ENCODE measurements at regions not wholly inside any gene's neighbourhood (a gene's known extent, or its start where the extent isn't known, plus 50 kb on each side); places are given as distances from the start of the nearest gene placed in this dataset.

- TF ChIP-seq, protein P1, sequence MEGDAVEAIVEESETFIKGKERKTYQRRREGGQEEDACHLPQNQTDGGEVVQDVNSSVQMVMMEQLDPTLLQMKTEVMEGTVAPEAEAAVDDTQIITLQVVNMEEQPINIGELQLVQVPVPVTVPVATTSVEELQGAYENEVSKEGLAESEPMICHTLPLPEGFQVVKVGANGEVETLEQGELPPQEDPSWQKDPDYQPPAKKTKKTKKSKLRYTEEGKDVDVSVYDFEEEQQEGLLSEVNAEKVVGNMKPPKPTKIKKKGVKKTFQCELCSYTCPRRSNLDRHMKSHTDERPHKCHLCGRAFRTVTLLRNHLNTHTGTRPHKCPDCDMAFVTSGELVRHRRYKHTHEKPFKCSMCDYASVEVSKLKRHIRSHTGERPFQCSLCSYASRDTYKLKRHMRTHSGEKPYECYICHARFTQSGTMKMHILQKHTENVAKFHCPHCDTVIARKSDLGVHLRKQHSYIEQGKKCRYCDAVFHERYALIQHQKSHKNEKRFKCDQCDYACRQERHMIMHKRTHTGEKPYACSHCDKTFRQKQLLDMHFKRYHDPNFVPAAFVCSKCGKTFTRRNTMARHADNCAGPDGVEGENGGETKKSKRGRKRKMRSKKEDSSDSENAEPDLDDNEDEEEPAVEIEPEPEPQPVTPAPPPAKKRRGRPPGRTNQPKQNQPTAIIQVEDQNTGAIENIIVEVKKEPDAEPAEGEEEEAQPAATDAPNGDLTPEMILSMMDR (IDR thresholded peaks at IDR 0.05): no peak
These were observed 123.2 kb upstream of the LINC00305 start for GRCh38 chr18:64271975-64272659.

- TF ChIP-seq, protein P1 (IDR thresholded peaks at IDR 0.05): no peak
These were observed 122.4 kb upstream of the LINC00305 start for GRCh38 chr18:64271246-64271645.

DNA sequence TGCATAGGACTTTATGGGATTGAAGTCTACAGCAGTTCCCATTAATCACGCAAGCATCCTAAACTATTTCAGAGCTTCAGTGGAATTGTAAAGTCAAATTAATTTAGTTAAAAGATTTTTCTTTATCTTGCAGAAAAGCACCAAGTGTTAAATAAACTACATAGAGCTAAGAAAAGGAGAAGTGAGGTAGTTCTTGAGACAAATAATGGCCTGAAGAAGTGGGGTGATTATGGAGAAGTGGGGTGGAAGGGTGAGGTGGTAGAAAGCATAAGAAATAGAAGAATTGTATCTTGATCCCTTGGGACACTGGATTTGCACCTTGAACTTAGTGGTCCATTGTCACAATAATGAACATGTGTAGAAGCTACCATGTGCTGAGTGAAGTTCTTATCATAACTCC lies 121.7 kb upstream of the LINC00305 start:
- TF ChIP-seq, protein P1 (IDR thresholded peaks at IDR 0.05): no peak

DNA sequence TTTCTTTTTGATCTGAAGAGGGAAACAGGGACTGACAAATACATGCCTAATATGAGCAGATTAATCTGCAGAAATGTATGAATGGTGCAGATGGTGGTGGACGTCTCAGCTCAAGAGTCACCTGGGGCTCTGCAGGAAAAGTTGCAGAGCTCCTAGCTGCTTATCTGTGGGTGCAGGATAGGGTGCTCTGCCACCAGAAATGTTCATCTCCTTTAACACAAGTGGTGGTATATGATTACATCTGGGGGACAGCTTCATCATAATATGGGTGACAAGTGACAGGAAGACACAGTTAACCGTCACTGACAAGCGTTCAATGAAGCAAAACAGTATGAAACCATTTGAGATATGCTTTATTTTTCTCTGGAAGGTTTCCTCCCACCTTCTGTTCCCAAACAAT lies 121.2 kb upstream of the LINC00305 start:
- TF ChIP-seq, protein P1 (IDR thresholded peaks at IDR 0.05): no peak

GRCh38 chr18:64264171-64264570 lies 115.3 kb upstream of the LINC00305 start:
- TF ChIP-seq, protein P1 (IDR thresholded peaks at IDR 0.05): no peak

DNA sequence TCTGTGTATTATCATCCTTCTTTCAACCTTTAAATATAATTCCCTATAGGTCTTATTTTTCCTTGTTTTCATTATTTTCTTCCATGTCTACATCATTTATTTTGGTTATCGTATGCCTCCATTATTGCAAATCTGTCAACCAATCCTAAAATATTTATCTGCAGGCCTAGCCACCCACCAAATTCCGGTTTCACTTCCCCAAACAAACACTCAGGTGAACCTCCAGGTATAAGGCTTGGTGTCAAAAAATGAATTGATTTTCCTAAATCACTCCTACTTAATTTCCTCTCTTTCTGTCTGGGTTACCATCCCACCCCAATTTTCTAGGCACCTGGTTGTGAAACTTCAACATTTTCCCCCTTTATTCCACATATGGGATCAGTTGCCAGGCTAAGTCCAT lies 111.9 kb upstream of the LINC00305 start:
- TF ChIP-seq, protein P1 (IDR thresholded peaks at IDR 0.05): no peak

GRCh38 chr18:64259871-64260270 lies 111.0 kb upstream of the LINC00305 start:
- TF ChIP-seq, protein P1 (IDR thresholded peaks at IDR 0.05): no peak
